ENCODE measurements at regions not wholly inside any gene's neighbourhood (a gene's known extent, or its start where the extent isn't known, plus 50 kb on each side); places are given as distances from the start of the nearest gene placed in this dataset.

- no peak for TF ChIP-seq TAF1 (IDR thresholded peaks at IDR 0.05; ENCODE audit: low read depth)
- no peak for TF ChIP-seq EGR1 (IDR thresholded peaks at IDR 0.05)
- TF ChIP-seq MAX (IDR thresholded peaks at IDR 0.05) = no peak
- no peak for TF ChIP-seq RAD21 (IDR thresholded peaks at IDR 0.05; ENCODE audit: low read depth)
- TF ChIP-seq REST (IDR thresholded peaks at IDR 0.05; ENCODE audit: low read depth) = no peak
- no peak for TF ChIP-seq CEBPB (IDR thresholded peaks at IDR 0.05)
- TF ChIP-seq FOXM1 (IDR thresholded peaks at IDR 0.05; ENCODE audit: borderline replicate concordance, low read depth) = no peak
Measured at GRCh38 chr4:54794579-54794978, 136.8 kb downstream of the KIT start.

Data from Ishikawa (cell line).